WERI-Rb-1 (cell line): ENCODE measurements at regions not wholly inside any gene's neighbourhood (a gene's known extent, or its start where the extent isn't known, plus 50 kb on each side); places are given as distances from the start of the nearest gene placed in this dataset.

ENCODE experiments used
- DNase-seq: peaks from one replicate; pipeline ENCODE4 v3.0.0-alpha.2; 2020
- H3K27ac ChIP-seq: fragments of 250-450 bp; sonication (Bioruptor Pico); 2 replicates; pipeline ENCODE4 v1.5.1; 2020; ENCODE audit warnings: mild to moderate bottlenecking, moderate library complexity
- H3K27me3 ChIP-seq: fragments of 250-450 bp; sonication (Bioruptor Pico); 2 replicates; pipeline ENCODE4 v1.5.1; 2021; ENCODE audit warnings: mild to moderate bottlenecking, low read depth, moderate library complexity; ENCODE audit not compliant: insufficient read depth, severe bottlenecking
- H3K36me3 ChIP-seq: fragments of 250-450 bp; sonication (Bioruptor Pico); 2 replicates; pipeline ENCODE4 v1.5.1; 2020; ENCODE audit warnings: mild to moderate bottlenecking, moderate library complexity
- H3K4me3 ChIP-seq: 2 replicates; pipeline ENCODE4 v1.5.1; 2011; ENCODE audit warnings: low read depth, mild to moderate bottlenecking, control low read depth, low read length
- H3K9me3 ChIP-seq: fragments of 250-450 bp; sonication (Bioruptor Pico); 2 replicates; pipeline ENCODE4 v1.5.1; 2021; ENCODE audit warnings: mild to moderate bottlenecking, moderate library complexity; ENCODE audit not compliant: severe bottlenecking
- TF ChIP-seq, protein P1 (sequence below): IDR thresholded peaks from 2 replicates; pipeline ENCODE4 v1.5.1; 2011; ENCODE audit warnings: low read depth, mild to moderate bottlenecking, control low read depth, inconsistent platforms, low read length

DNA sequence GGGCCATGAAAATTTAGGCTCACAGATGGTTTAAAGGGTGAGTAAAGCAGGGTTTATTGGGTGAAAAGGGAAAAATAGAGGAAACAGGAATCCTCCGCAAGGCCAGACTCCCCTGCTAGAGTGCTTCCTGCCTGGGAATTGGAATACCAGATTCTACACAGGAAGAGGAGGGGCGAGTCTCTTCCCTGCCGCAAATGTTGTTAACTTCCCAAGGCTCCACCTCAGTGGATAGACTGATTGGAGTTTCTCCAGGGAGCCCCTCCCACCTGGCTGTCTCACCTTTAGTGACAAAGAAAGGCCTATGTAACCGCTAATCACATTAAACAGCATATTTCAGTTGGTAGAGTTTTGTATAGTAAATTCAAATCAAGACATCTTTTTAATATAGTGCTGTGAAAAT, 1450.1 kb downstream of the KCNT2 start:
- Histone ChIP-seq H3K36me3 (no peaks in the 10 kb centered on the region), H3K4me3 (no peak overlapping the region), H3K27ac (no peak overlapping the region), H3K27me3 (no peaks in the 10 kb centered on the region), H3K9me3 (no peaks in the 10 kb centered on the region)
- DNase-seq, result no peak
- TF ChIP-seq, protein P1, sequence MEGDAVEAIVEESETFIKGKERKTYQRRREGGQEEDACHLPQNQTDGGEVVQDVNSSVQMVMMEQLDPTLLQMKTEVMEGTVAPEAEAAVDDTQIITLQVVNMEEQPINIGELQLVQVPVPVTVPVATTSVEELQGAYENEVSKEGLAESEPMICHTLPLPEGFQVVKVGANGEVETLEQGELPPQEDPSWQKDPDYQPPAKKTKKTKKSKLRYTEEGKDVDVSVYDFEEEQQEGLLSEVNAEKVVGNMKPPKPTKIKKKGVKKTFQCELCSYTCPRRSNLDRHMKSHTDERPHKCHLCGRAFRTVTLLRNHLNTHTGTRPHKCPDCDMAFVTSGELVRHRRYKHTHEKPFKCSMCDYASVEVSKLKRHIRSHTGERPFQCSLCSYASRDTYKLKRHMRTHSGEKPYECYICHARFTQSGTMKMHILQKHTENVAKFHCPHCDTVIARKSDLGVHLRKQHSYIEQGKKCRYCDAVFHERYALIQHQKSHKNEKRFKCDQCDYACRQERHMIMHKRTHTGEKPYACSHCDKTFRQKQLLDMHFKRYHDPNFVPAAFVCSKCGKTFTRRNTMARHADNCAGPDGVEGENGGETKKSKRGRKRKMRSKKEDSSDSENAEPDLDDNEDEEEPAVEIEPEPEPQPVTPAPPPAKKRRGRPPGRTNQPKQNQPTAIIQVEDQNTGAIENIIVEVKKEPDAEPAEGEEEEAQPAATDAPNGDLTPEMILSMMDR, result no peak

DNA sequence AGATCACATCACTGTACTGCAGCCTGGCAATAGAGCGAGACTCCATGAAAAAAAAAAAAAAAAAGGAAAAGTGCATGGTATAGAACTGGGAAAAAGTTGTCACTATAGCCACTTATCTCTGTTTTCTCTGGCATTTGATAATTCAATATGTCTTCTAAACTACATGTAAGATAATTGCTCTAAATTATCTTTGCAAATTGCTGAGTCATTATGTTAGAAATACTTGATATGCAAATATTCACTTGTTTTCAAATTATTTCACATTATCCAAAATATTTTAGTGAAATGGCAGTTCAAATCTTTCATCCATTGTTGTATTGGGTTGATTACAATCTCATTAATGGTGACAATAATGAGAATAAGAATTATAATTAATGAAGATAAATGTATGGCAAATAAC, 1455.1 kb downstream of the KCNT2 start:
- no peak for DNase-seq
- TF ChIP-seq, protein P1, result no peak
- H3K9me3 ChIP-seq, result no peaks in the 10 kb centered on the region
- no peaks in the 10 kb centered on the region for H3K36me3 ChIP-seq
- H3K27me3 ChIP-seq, result no peaks in the 10 kb centered on the region
- no peak overlapping the region for H3K27ac ChIP-seq
- no peak overlapping the region for H3K4me3 ChIP-seq

DNA sequence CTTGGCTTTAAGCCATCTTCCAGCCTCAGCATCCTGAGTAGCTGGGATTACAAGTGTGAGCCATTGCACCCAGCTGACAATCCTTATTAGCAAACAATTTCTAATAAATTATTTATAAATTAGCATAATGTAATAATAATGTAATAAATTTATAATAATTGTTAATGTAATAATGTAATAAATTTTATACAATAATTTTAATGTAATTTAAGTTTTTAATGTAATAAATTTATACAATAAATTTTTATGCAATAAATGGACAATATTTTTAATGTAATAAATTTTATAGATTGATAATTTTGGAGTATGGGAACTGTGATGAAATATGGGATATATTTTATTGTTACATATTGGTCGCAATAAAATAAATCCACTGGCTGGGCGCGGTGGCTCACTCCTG, 1457.5 kb downstream of the KCNT2 start:
- Histone ChIP-seq H3K4me3 (no peak overlapping the region), H3K36me3 (no peaks in the 10 kb centered on the region), H3K27me3 (no peaks in the 10 kb centered on the region), H3K9me3 (no peaks in the 10 kb centered on the region), H3K27ac (no peak overlapping the region)
- TF ChIP-seq, protein P1, result no peak
- DNase-seq, result no peak

DNA sequence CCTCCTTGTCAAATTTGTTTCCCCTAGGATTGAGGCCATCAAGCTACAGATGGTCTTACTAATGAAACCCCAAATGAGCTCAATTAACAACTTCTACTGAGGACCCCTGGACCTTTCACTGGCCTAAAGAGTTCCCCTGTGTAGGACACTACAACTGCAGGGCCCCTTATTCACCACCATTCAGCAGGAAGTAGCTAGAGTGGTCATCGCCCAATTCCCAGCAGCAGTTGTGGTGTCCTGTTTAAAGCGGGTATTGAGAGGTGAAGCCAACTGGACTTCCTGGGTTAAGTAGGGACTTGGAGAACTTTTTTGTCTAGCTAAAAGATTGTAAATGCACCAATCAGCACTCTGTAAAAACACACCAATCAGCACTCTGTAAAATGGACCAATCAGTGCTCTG, 1466.9 kb downstream of the KCNT2 start:
- TF ChIP-seq, protein P1, result no peak
- peaks cover 13% of the 10 kb centered on the region for H3K9me3 ChIP-seq
- H3K36me3 ChIP-seq, result no peaks in the 10 kb centered on the region
- H3K4me3 ChIP-seq, result no peak overlapping the region
- H3K27me3 ChIP-seq, result no peaks in the 10 kb centered on the region
- peak; percentile 41 for DNase-seq
- H3K27ac ChIP-seq, result no peak overlapping the region

DNA sequence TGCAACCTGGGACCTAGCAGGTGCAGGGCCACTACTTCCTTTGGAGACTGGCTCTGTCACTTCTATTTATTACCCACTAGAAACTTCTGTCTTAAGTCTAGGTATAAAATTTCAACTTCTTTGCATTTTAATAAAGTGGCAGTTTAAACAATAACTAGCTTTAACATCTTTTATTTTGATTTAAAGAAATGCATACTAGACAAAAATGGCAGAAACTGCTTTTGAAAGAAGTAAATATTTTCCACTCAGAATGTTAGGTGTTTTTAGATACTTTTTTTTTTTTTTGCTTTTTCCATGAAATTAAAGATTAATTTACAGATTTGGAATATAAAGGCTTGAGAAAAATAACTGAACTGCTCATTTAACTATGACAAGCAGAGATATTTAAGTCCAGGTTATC, 1477.6 kb downstream of the KCNT2 start:
- Histone ChIP-seq H3K27me3 (no peaks in the 10 kb centered on the region), H3K36me3 (no peaks in the 10 kb centered on the region)

DNA sequence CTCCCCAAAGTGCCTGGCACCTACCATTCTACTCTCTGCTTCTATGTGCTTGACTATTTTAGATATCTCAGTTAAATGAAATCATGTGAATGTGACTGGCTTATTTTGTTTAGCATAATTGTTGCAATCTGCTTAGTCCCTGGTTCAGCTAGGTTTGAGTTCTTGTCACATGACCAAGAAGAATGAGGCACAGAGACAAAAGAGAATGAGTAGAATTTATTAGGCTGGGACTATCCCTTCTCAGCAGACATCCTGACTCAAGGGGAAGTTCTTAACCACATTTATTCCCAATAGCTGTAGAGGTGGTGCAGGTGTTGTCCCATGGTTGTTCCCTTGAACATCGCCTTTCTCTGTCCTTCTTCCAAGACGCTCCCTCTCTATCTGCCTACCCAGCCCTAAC, 1485.7 kb downstream of the KCNT2 start:
- H3K4me3 ChIP-seq, result no peak overlapping the region
- H3K36me3 ChIP-seq, result no peaks in the 10 kb centered on the region
- no peak overlapping the region for H3K27ac ChIP-seq
- no peaks in the 10 kb centered on the region for H3K27me3 ChIP-seq
- TF ChIP-seq, protein P1, result no peak
- no peak for DNase-seq
- no peaks in the 10 kb centered on the region for H3K9me3 ChIP-seq

More for the DNA sequence above, 1477.6 kb downstream of the KCNT2 start:
- H3K4me3 ChIP-seq, result no peak overlapping the region
- DNase-seq, result no peak
- H3K27ac ChIP-seq, result no peak overlapping the region
- TF ChIP-seq, protein P1, result no peak
- peaks cover 11% of the 10 kb centered on the region for H3K9me3 ChIP-seq
